BLaER1 treated with 17β-estradiol and CSF1 and Interleukin-3, amounts not matched to agents 10 nM and 100 nM (cell line): ENCODE measurements at regions not wholly inside any gene's neighbourhood (a gene's known extent, or its start where the extent isn't known, plus 50 kb on each side); places are given as distances from the start of the nearest gene placed in this dataset.

Source experiments
- H3K27ac ChIP-seq, 11 experiments: shearing (Covaris generic); formaldehyde crosslinking; 2 replicates each; pipeline ENCODE4 v1.8.1; 2022
- H3K27me3 ChIP-seq, 11 experiments: shearing (Covaris generic); formaldehyde crosslinking; 2 replicates each; pipeline ENCODE4 v1.8.1; 2022
- H3K36me3 ChIP-seq, 11 experiments: shearing (Covaris generic); formaldehyde crosslinking; 2 replicates each; pipeline ENCODE4 v1.8.1; 2022
- H3K4me1 ChIP-seq, 10 experiments: shearing (Covaris generic); formaldehyde crosslinking; 2 replicates each; pipeline ENCODE4 v1.8.1; 2022
- H3K4me2 ChIP-seq, 11 experiments: shearing (Covaris generic); formaldehyde crosslinking; 2 replicates each; pipeline ENCODE4 v1.8.1; 2022
- H3K4me3 ChIP-seq, 10 experiments: shearing (Covaris generic); formaldehyde crosslinking; 2 replicates each; pipeline ENCODE4 v1.8.1; 2022
- H3K9ac ChIP-seq, 11 experiments: shearing (Covaris generic); formaldehyde crosslinking; 2 replicates each; pipeline ENCODE4 v1.8.1; 2022
- H3K9me3 ChIP-seq, 11 experiments: shearing (Covaris generic); formaldehyde crosslinking; replicated peaks in 1 of 11; 2 replicates each; pipeline ENCODE4 v1.8.1; 2022
- H4K20me1 ChIP-seq, 11 experiments: shearing (Covaris generic); formaldehyde crosslinking; 2 replicates each; pipeline ENCODE4 v1.8.1; 2022
- Cebpa-rat ChIP-seq, 11 experiments: shearing (Covaris generic); IDR thresholded peaks; 2 replicates each; pipeline ENCODE4 v1.8.1; 2022

GRCh38 chr2:78029392-78029995, 507.3 kb upstream of the LRRTM4 start:
- no peak overlapping the region for H3K27ac ChIP-seq
- TF ChIP-seq Cebpa-rat (IDR thresholded peaks at IDR 0.05) = no peak
- no peaks in the 10 kb centered on the region for H3K27me3 ChIP-seq
- H3K4me2 ChIP-seq = no peak overlapping the region
- no peak overlapping the region for H3K9ac ChIP-seq
- no peak overlapping the region for H3K4me3 ChIP-seq
- H3K36me3 ChIP-seq = no peaks in the 10 kb centered on the region
- H3K4me1 ChIP-seq = no peaks in the 10 kb centered on the region
- H4K20me1 ChIP-seq = no peaks in the 10 kb centered on the region
- peaks cover 21 to 44% (median 24%) of the 10 kb centered on the region in 11 experiments for H3K9me3 ChIP-seq

DNA sequence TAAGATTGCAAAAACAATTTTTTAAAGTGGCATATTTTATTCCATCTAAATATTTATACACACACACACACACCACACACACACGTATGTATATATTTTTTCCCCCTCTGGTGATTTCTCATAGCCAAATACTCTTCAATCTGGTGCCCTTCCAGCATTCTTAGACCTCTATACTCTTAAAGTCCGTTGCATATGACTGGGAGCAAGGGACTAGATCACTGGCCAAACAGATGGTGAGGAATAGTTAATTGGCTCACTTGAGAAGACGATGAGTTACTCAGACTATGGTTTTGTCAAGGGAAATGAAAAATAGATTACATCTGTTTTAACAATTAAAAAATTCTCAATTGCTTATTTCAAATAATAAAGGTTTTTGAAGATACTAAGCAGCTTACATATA, 512.5 kb upstream of the LRRTM4 start:
- no peak overlapping the region for H3K9ac ChIP-seq
- no peaks in the 10 kb centered on the region for H3K27me3 ChIP-seq
- no peaks in the 10 kb centered on the region for H3K4me1 ChIP-seq
- H3K27ac ChIP-seq = no peak overlapping the region
- no peak overlapping the region for H3K4me3 ChIP-seq
- TF ChIP-seq Cebpa-rat (IDR thresholded peaks at IDR 0.05) = no peak
- H3K36me3 ChIP-seq = no peaks in the 10 kb centered on the region
- no peaks in the 10 kb centered on the region for H4K20me1 ChIP-seq
- H3K9me3 ChIP-seq = peaks cover 6 to 18% (median 8%) of the 10 kb centered on the region in 11 experiments
- no peak overlapping the region for H3K4me2 ChIP-seq

DNA sequence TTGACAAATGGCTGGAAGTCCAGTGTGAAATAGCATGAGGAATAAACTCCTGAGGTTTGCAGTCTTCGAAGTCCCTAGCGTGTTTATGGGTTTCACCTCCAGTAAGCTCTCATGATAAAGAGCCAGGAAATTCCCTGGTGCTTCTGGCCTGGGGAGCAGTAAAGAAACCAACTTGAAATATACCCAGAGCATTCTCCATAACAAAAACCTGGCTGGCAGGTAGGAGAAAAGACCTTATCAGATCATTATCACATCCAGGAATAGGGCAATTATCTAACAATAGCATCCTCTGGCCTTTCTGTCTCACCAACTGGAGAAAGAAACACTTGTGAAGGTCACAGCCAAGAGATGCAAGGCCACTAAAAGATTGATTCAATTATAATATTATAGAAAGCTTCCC, 513.6 kb upstream of the LRRTM4 start:
- H3K9ac ChIP-seq = no peak overlapping the region

GRCh38 chr2:78051480-78051879, 529.3 kb upstream of the LRRTM4 start:
- H3K9ac ChIP-seq = no peak overlapping the region
- no peaks in the 10 kb centered on the region for H3K4me1 ChIP-seq
- H3K4me3 ChIP-seq = no peak overlapping the region
- no peak overlapping the region for H3K27ac ChIP-seq
- H4K20me1 ChIP-seq = no peaks in the 10 kb centered on the region
- no peaks in the 10 kb centered on the region for H3K27me3 ChIP-seq
- H3K9me3 ChIP-seq = peaks cover 9 to 43% (median 27%) of the 10 kb centered on the region in 11 experiments
- no peak overlapping the region for H3K4me2 ChIP-seq
- TF ChIP-seq Cebpa-rat (IDR thresholded peaks at IDR 0.05) = 0 out of 22 replicates have a peak, but pooled peaks of 1 of the 11 experiments have one; percentile 16
- H3K36me3 ChIP-seq = no peaks in the 10 kb centered on the region

More for the DNA sequence above, 513.6 kb upstream of the LRRTM4 start:
- Histone ChIP-seq H3K27me3 (no peaks in the 10 kb centered on the region), H3K9me3 (peaks cover 0 to 7% (median 0%) of the 10 kb centered on the region in 11 experiments; a peak in 4 of 22 replicates), H3K4me3 (no peak overlapping the region), H3K27ac (no peak overlapping the region), H3K4me2 (no peak overlapping the region), H4K20me1 (no peaks in the 10 kb centered on the region), H3K36me3 (no peaks in the 10 kb centered on the region), H3K4me1 (no peaks in the 10 kb centered on the region)
- TF ChIP-seq Cebpa-rat (IDR thresholded peaks at IDR 0.05) = no peak

GRCh38 chr2:78056976-78057375, 534.8 kb upstream of the LRRTM4 start:
- no peaks in the 10 kb centered on the region for H3K4me1 ChIP-seq
- H3K27me3 ChIP-seq = no peaks in the 10 kb centered on the region
- no peak overlapping the region for H3K9ac ChIP-seq
- H4K20me1 ChIP-seq = no peaks in the 10 kb centered on the region
- no peaks in the 10 kb centered on the region for H3K36me3 ChIP-seq
- peaks cover 0 to 6% (median 0%) of the 10 kb centered on the region in 11 experiments; a peak in 2 of 22 replicates for H3K9me3 ChIP-seq
- no peak overlapping the region for H3K4me3 ChIP-seq
- TF ChIP-seq Cebpa-rat (IDR thresholded peaks at IDR 0.05) = no peak
- no peak overlapping the region for H3K27ac ChIP-seq
- H3K4me2 ChIP-seq = no peak overlapping the region

GRCh38 chr2:78061301-78061700, 539.1 kb upstream of the LRRTM4 start:
- Histone ChIP-seq H3K27ac (no peak overlapping the region), H3K4me2 (no peak overlapping the region), H3K27me3 (no peaks in the 10 kb centered on the region), H3K4me3 (no peak overlapping the region), H3K9me3 (no peaks in the 10 kb centered on the region), H3K4me1 (no peaks in the 10 kb centered on the region), H3K9ac (no peak overlapping the region), H4K20me1 (no peaks in the 10 kb centered on the region), H3K36me3 (no peaks in the 10 kb centered on the region)
- TF ChIP-seq Cebpa-rat (IDR thresholded peaks at IDR 0.05) = no peak

- TF ChIP-seq Cebpa-rat (IDR thresholded peaks at IDR 0.05) = no peak
- Histone ChIP-seq H3K4me3 (no peak overlapping the region), H3K36me3 (no peaks in the 10 kb centered on the region), H3K9ac (no peak overlapping the region), H4K20me1 (no peaks in the 10 kb centered on the region), H3K27ac (no peak overlapping the region), H3K9me3 (no peaks in the 10 kb centered on the region), H3K4me2 (no peak overlapping the region), H3K4me1 (no peaks in the 10 kb centered on the region), H3K27me3 (no peaks in the 10 kb centered on the region)
Observed at GRCh38 chr2:78061732-78062131, 539.6 kb upstream of the LRRTM4 start.

DNA sequence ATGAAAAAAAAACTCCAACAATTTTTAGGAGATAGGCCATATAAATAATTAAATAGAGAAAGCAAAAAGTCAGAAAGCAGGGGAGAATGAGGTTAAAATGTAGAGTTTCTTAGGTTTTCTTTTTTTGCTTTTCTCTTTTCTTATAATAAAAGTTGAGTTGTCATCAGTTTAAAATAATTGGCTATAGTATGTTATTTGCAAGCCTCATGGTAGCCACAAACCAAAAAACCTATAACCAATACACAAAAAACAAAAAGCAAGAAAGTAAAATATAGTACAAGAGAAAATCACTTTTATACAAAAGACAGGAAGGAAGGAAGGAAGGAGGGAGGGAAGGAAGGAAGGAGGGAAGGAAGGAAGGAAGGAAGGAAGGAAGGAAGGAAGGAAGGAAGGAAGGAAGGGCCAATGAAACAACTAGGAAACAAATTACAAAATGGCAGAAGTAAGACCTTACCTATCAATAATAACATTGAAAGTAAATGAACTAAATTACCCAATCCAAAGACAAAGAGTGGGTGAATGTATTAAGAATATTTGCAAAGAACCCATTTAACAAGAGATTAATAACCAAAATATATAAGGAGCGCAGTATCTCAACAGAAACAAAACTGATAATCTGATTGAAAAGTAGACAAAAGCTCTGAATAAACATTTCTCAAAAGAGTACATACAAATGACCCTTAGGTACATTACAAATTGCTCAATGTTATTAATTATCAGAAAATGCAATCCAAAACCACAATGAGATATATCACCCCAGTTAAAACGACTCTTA, 541.3 kb upstream of the LRRTM4 start:
- Histone ChIP-seq H3K4me2 (no peak overlapping the region), H3K9me3 (no peaks in the 10 kb centered on the region), H3K27ac (no peak overlapping the region), H4K20me1 (no peaks in the 10 kb centered on the region), H3K4me3 (no peak overlapping the region), H3K27me3 (no peaks in the 10 kb centered on the region), H3K9ac (no peak overlapping the region), H3K36me3 (no peaks in the 10 kb centered on the region), H3K4me1 (no peaks in the 10 kb centered on the region)
- no peak for TF ChIP-seq Cebpa-rat (IDR thresholded peaks at IDR 0.05)

- Histone ChIP-seq H3K4me3 (no peak overlapping the region), H3K36me3 (no peaks in the 10 kb centered on the region), H3K27me3 (no peaks in the 10 kb centered on the region), H3K9ac (no peak overlapping the region), H3K4me1 (no peaks in the 10 kb centered on the region), H4K20me1 (no peaks in the 10 kb centered on the region), H3K4me2 (no peak overlapping the region), H3K27ac (no peak overlapping the region), H3K9me3 (no peaks in the 10 kb centered on the region)
- TF ChIP-seq Cebpa-rat (IDR thresholded peaks at IDR 0.05) = no peak
Observed at GRCh38 chr2:78065366-78065765, 543.2 kb upstream of the LRRTM4 start.

DNA sequence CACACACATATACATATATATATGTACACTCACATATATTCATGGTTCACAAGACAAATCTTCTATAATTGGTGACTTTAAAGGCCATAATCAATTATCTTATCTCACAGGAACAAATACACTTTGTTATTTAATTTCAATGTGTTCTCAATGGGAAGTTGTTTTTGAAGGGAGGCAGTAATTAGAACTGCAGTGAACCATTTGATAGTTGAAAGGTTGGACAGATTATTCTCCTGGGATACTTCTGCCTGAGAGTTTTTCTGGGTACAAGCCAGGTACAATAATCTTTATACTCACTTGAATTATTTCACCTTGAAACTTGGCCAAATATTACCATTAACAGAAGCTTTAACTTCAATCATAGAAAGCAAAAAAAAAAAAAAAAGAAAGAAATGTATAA, 546.6 kb upstream of the LRRTM4 start:
- Histone ChIP-seq H3K27ac (no peak overlapping the region), H3K36me3 (no peaks in the 10 kb centered on the region), H3K9ac (no peak overlapping the region), H4K20me1 (no peaks in the 10 kb centered on the region), H3K4me3 (no peak overlapping the region), H3K27me3 (no peaks in the 10 kb centered on the region), H3K4me1 (no peaks in the 10 kb centered on the region), H3K4me2 (no peak overlapping the region), H3K9me3 (no peaks in the 10 kb centered on the region)
- TF ChIP-seq Cebpa-rat (IDR thresholded peaks at IDR 0.05) = no peak
